Brain microvascular endothelial cell (primary cell): ENCODE measurements at regions not wholly inside any gene's neighbourhood (a gene's known extent, or its start where the extent isn't known, plus 50 kb on each side); places are given as distances from the start of the nearest gene placed in this dataset.
"Not testable (repeated sequence)": the region's sequence is repeated elsewhere in the genome, so short reads cannot be mapped to it uniquely, and the experiment has no call there.

Experiments used
- DNase-seq: peaks from one replicate; pipeline ENCODE4 v3.0.0-alpha.2; 2020
- H3K27ac ChIP-seq: fragments of 250-450 bp; sonication (Bioruptor Pico); 2 replicates; pipeline ENCODE4 v1.5.1; 2020; ENCODE audit warnings: mild to moderate bottlenecking, moderate library complexity
- H3K27me3 ChIP-seq: fragments of 250-450 bp; sonication (Bioruptor Pico); replicated peaks from 2 replicates; pipeline ENCODE4 v1.5.1; 2020; ENCODE audit warnings: mild to moderate bottlenecking
- H3K36me3 ChIP-seq: fragments of 250-450 bp; sonication (Bioruptor Pico); replicated peaks from 2 replicates; pipeline ENCODE4 v1.5.1; 2020; ENCODE audit warnings: mild to moderate bottlenecking
- H3K4me3 ChIP-seq: 2 replicates; pipeline ENCODE4 v1.5.1; 2011; ENCODE audit warnings: low read depth, mild to moderate bottlenecking, control low read depth, low read length, moderate library complexity
- CTCF ChIP-seq: IDR thresholded peaks from 2 replicates; pipeline ENCODE4 v1.5.1; 2011; ENCODE audit warnings: low read depth, mild to moderate bottlenecking, moderate library complexity, low read length, control low read depth, inconsistent platforms; ENCODE audit errors: missing control alignments
- in situ Hi-C: cut with HindIII; loops from 2 replicates; pipeline ENCODE4 v1.10.0; 2017; ENCODE audit warnings: low sequenced_read_pairs, low pct_ligation_motif_present

- TF ChIP-seq CTCF = no peak
- H3K27ac ChIP-seq = no peak overlapping the region
- H3K36me3 ChIP-seq = no peaks in the 10 kb centered on the region
- H3K4me3 ChIP-seq = no peak overlapping the region
- in situ Hi-C loops = no loop called here
- no peaks in the 10 kb centered on the region for H3K27me3 ChIP-seq
- no peak for DNase-seq
Measured at GRCh38 chr3:174362556-174362955, 496.6 kb upstream of the NAALADL2 start.

GRCh38 chr3:174363256-174363655 lies 495.9 kb upstream of the NAALADL2 start:
- TF ChIP-seq CTCF = no peak
- Histone ChIP-seq H3K27ac (no peak overlapping the region), H3K36me3 (no peaks in the 10 kb centered on the region), H3K4me3 (no peak overlapping the region), H3K27me3 (no peaks in the 10 kb centered on the region)
- no peak for DNase-seq
- in situ Hi-C loops = no loop called here

GRCh38 chr3:174365796-174366195 lies 493.3 kb upstream of the NAALADL2 start:
- in situ Hi-C loops = no loop called here
- Histone ChIP-seq H3K27ac (no peak overlapping the region), H3K4me3 (no peak overlapping the region), H3K27me3 (no peaks in the 10 kb centered on the region), H3K36me3 (no peaks in the 10 kb centered on the region)
- no peak for DNase-seq
- no peak for TF ChIP-seq CTCF

- DNase-seq, in situ Hi-C loops, H3K27me3 ChIP-seq, H3K27ac ChIP-seq, H3K4me3 ChIP-seq, H3K36me3 ChIP-seq: not testable (repeated sequence)
Measured at GRCh38 chr3:174366904-174367303, 492.2 kb upstream of the NAALADL2 start.

GRCh38 chr3:174376346-174376745 lies 482.8 kb upstream of the NAALADL2 start:
- in situ Hi-C loops = no loop called here
- no peak for TF ChIP-seq CTCF
- H3K4me3 ChIP-seq = no peak overlapping the region
- no peaks in the 10 kb centered on the region for H3K36me3 ChIP-seq
- H3K27me3 ChIP-seq = no peaks in the 10 kb centered on the region
- no peak for DNase-seq
- no peak overlapping the region for H3K27ac ChIP-seq

- H3K27ac ChIP-seq = no peak overlapping the region
- no peak for TF ChIP-seq CTCF
- H3K4me3 ChIP-seq = no peak overlapping the region
- in situ Hi-C loops = no loop called here
- DNase-seq = no peak
- no peaks in the 10 kb centered on the region for H3K36me3 ChIP-seq
- no peaks in the 10 kb centered on the region for H3K27me3 ChIP-seq
Measured at GRCh38 chr3:174377096-174377495, 482.0 kb upstream of the NAALADL2 start.
